H1 (cell line): ENCODE measurements at regions not wholly inside any gene's neighbourhood (a gene's known extent, or its start where the extent isn't known, plus 50 kb on each side); places are given as distances from the start of the nearest gene placed in this dataset.

Source experiments
- CBX8 ChIP-seq: fragments of 300-800, 300-1000 bp; sonication (generic); IDR thresholded peaks from 2 replicates; pipeline ENCODE4 v1.7.1; 2016; ENCODE audit warnings: low read depth, low read length, borderline replicate concordance
- POU5F1 ChIP-seq: IDR thresholded peaks from 2 replicates; pipeline ENCODE4 v1.6.1; 2011; ENCODE audit warnings: low read depth, mild to moderate bottlenecking, low read length, moderate library complexity
- TBP ChIP-seq: IDR thresholded peaks from 2 replicates; pipeline ENCODE4 v1.6.1; 2011; ENCODE audit warnings: low read depth, low read length, improper control_type of control experiment
- TF ChIP-seq, protein P1 (sequence below): fragments of 300-600 bp; sonication (generic); IDR thresholded peaks from 2 replicates; pipeline ENCODE4 v1.7.1; 2012; ENCODE audit warnings: low read length, moderate library complexity, mild to moderate bottlenecking, inconsistent platforms; ENCODE audit not compliant: insufficient replicate concordance

DNA sequence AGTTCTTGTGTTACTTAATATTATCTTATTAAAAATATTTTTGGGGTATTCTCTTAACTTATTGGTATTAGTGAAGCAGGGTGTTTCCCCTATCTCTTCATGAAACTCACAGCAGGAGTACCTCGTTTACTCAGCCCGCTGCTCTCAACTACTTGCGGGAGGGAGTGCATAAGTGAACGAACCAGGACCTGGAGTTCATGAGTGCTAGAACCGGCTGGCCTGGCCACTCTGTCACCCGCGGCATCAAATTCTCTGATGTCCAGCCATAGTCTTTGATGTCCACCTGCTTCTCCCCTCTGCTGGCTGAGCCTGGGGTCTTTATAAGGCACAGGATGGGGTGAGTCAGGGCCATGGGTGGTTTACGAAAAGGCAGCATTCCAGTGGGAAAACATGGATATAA is 216.7 kb upstream of the ANO5 start (continued):
- TF ChIP-seq, protein P1, sequence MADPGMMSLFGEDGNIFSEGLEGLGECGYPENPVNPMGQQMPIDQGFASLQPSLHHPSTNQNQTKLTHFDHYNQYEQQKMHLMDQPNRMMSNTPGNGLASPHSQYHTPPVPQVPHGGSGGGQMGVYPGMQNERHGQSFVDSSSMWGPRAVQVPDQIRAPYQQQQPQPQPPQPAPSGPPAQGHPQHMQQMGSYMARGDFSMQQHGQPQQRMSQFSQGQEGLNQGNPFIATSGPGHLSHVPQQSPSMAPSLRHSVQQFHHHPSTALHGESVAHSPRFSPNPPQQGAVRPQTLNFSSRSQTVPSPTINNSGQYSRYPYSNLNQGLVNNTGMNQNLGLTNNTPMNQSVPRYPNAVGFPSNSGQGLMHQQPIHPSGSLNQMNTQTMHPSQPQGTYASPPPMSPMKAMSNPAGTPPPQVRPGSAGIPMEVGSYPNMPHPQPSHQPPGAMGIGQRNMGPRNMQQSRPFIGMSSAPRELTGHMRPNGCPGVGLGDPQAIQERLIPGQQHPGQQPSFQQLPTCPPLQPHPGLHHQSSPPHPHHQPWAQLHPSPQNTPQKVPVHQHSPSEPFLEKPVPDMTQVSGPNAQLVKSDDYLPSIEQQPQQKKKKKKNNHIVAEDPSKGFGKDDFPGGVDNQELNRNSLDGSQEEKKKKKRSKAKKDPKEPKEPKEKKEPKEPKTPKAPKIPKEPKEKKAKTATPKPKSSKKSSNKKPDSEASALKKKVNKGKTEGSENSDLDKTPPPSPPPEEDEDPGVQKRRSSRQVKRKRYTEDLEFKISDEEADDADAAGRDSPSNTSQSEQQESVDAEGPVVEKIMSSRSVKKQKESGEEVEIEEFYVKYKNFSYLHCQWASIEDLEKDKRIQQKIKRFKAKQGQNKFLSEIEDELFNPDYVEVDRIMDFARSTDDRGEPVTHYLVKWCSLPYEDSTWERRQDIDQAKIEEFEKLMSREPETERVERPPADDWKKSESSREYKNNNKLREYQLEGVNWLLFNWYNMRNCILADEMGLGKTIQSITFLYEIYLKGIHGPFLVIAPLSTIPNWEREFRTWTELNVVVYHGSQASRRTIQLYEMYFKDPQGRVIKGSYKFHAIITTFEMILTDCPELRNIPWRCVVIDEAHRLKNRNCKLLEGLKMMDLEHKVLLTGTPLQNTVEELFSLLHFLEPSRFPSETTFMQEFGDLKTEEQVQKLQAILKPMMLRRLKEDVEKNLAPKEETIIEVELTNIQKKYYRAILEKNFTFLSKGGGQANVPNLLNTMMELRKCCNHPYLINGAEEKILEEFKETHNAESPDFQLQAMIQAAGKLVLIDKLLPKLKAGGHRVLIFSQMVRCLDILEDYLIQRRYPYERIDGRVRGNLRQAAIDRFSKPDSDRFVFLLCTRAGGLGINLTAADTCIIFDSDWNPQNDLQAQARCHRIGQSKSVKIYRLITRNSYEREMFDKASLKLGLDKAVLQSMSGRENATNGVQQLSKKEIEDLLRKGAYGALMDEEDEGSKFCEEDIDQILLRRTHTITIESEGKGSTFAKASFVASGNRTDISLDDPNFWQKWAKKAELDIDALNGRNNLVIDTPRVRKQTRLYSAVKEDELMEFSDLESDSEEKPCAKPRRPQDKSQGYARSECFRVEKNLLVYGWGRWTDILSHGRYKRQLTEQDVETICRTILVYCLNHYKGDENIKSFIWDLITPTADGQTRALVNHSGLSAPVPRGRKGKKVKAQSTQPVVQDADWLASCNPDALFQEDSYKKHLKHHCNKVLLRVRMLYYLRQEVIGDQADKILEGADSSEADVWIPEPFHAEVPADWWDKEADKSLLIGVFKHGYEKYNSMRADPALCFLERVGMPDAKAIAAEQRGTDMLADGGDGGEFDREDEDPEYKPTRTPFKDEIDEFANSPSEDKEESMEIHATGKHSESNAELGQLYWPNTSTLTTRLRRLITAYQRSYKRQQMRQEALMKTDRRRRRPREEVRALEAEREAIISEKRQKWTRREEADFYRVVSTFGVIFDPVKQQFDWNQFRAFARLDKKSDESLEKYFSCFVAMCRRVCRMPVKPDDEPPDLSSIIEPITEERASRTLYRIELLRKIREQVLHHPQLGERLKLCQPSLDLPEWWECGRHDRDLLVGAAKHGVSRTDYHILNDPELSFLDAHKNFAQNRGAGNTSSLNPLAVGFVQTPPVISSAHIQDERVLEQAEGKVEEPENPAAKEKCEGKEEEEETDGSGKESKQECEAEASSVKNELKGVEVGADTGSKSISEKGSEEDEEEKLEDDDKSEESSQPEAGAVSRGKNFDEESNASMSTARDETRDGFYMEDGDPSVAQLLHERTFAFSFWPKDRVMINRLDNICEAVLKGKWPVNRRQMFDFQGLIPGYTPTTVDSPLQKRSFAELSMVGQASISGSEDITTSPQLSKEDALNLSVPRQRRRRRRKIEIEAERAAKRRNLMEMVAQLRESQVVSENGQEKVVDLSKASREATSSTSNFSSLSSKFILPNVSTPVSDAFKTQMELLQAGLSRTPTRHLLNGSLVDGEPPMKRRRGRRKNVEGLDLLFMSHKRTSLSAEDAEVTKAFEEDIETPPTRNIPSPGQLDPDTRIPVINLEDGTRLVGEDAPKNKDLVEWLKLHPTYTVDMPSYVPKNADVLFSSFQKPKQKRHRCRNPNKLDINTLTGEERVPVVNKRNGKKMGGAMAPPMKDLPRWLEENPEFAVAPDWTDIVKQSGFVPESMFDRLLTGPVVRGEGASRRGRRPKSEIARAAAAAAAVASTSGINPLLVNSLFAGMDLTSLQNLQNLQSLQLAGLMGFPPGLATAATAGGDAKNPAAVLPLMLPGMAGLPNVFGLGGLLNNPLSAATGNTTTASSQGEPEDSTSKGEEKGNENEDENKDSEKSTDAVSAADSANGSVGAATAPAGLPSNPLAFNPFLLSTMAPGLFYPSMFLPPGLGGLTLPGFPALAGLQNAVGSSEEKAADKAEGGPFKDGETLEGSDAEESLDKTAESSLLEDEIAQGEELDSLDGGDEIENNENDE = no peak
- no peak for TF ChIP-seq CBX8
- no peak for TF ChIP-seq POU5F1
- no peak for TF ChIP-seq TBP
